Calu3 (cell line): ENCODE measurements at regions not wholly inside any gene's neighbourhood (a gene's known extent, or its start where the extent isn't known, plus 50 kb on each side); places are given as distances from the start of the nearest gene placed in this dataset.

Experiments used
- BruUV-seq: library from RNA; stranded (reverse); fragments of 400-500 nt; replicated peaks from 2 replicates; lab custom pipeline; 2021; lab: Mats Ljungman, UMichigan
- CTCF ChIA-PET: fragments of 300-600 bp; sonication (Branson Sonifier 250); formaldehyde crosslinking; loops from one replicate; lab custom pipeline; 2022; ENCODE audit warnings: antibody characterized with exemption; lab: Charles Lee
- DNase-seq: peaks from one replicate; pipeline ENCODE4 v3.0.0; 2022
- H3K27ac Mint-ChIP-seq: one replicate; pipeline ENCODE4 v1.8.0; 2022; ENCODE audit warnings: mixed read lengths; ENCODE audit not compliant: unreplicated experiment
- H3K27me3 Mint-ChIP-seq: one replicate; pipeline ENCODE4 v1.8.0; 2022; ENCODE audit warnings: mixed read lengths; ENCODE audit not compliant: unreplicated experiment
- H3K36me3 Mint-ChIP-seq: one replicate; pipeline ENCODE4 v1.8.0; 2022; ENCODE audit warnings: mild to moderate bottlenecking, moderate library complexity, mixed read lengths; ENCODE audit not compliant: insufficient read depth, unreplicated experiment
- H3K4me1 Mint-ChIP-seq: one replicate; pipeline ENCODE4 v1.8.0; 2022; ENCODE audit warnings: mild to moderate bottlenecking, low read depth, mixed read lengths; ENCODE audit not compliant: unreplicated experiment
- H3K4me3 Mint-ChIP-seq: one replicate; pipeline ENCODE4 v1.8.0; 2022; ENCODE audit warnings: mild to moderate bottlenecking, low read depth, moderate library complexity, mixed read lengths; ENCODE audit not compliant: unreplicated experiment
- H3K9me3 Mint-ChIP-seq: one replicate; pipeline ENCODE4 v1.8.0; 2022; ENCODE audit warnings: low read depth, mixed read lengths; ENCODE audit not compliant: unreplicated experiment
- CTCF ChIP-seq: fragments of 200-600 bp; IDR thresholded peaks from one replicate; pipeline ENCODE4 v1.8.0; 2022; ENCODE audit warnings: antibody characterized with exemption; ENCODE audit not compliant: unreplicated experiment
- intact Hi-C: fragments of 100-400 bp; cut with micrococcal nuclease; formaldehyde crosslinking; loops from one replicate; pipeline ENCODE4 v1.10.0; 2022; ENCODE audit not compliant: unreplicated experiment

DNA sequence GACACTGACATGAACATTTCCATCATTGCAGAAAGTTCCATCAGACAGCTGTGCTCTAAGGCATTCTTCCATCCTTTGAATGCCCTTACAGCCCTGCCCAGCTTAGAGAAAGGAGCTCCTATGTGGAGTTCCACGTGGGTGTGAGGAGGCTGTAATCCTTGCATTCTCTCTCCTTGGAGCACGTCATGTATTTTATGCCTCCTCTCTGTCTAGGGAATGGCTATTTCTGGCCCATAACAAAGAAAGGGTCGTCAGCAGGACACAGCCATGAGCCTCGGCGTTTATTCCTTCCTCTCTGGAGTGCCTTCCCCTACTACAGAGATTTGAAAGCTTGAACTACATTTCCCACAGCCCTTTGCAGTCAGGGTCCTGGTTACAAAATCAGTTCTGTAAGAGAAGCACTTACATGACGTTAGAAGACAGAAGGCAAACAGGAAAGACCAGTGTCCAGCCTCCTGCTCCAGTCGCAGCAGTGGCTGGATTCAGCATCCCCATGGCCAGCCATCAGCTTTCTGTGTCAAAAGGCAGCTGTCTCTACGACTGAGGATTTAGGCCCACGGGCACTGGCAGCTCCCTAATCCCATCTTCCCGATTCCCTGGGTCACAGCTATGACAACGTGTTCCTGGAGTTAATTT is 234.9 kb downstream of the TFCP2L1 start:
- intact Hi-C loops, result no loop called here

GRCh38 chr2:121051311-121051710 is 233.7 kb downstream of the TFCP2L1 start:
- Mint-ChIP-seq H3K9me3 (peaks cover 4% of the 10 kb centered on the region), H3K4me3 (no peak overlapping the region), H3K27ac (no peak overlapping the region), H3K36me3 (no peaks in the 10 kb centered on the region), H3K4me1 (peaks cover 11% of the 10 kb centered on the region), H3K27me3 (peaks cover 34% of the 10 kb centered on the region)
- DNase-seq, result no peak
- intact Hi-C loops, result no loop called here
- no TSS peak for BruUV-seq
- CTCF ChIA-PET, result interaction anchor here (0.8 kb wide), 1 partner anchor 9 kb away, joined by 3 read pairs; no protein-coding TSS in a partner anchor
- no peak for TF ChIP-seq CTCF

More for the DNA sequence above, 234.9 kb downstream of the TFCP2L1 start:
- no TSS peak for BruUV-seq
- Mint-ChIP-seq H3K27me3 (peaks cover 31% of the 10 kb centered on the region), H3K27ac (no peak overlapping the region), H3K9me3 (peaks cover 4% of the 10 kb centered on the region), H3K4me1 (peaks cover 11% of the 10 kb centered on the region), H3K36me3 (no peaks in the 10 kb centered on the region), H3K4me3 (no peak overlapping the region)
- no peak for TF ChIP-seq CTCF
- no peak for DNase-seq
- CTCF ChIA-PET, result no interaction called here

DNA sequence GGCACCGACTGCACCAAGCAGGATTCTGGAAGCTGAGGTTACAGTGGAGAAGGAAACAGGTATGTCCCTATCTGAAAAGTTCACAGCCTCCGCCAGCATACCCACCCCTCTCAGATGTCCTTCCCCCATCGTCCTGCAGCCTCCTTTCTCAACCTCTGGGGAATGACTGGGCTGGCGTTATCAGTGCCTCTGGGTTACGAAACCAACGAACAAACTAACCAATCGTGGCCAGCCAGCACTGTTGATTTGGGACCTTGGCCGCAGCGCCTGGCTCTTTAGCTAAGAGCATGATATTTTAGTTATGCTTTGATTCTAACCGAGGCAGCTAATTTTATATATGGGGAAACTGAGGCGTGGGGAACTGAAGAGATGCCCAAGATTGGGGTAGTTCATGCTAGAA is 233.0 kb downstream of the TFCP2L1 start:
- Mint-ChIP-seq H3K27ac (no peak overlapping the region), H3K36me3 (no peaks in the 10 kb centered on the region)
- BruUV-seq, result no TSS peak

DNA sequence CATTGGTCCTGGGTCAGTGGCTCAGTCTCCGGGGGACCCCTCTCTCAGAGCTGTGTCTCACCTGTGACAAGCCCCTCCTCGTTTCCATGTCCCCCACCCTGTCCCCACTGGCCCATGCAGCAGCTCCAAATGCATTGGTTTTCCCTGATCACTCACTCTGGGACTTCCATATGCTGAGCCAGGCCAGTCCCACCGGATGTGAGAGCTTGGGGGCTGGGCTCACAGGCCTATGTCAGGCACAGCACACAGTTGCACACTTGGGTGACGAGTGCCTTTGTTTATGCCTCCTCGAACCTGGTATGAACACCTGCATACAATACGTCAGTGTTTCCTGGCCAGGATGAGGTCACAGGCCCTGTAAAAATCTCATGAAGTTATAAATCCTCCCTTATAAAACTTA is 232.5 kb downstream of the TFCP2L1 start:
- BruUV-seq, result no TSS peak
- Mint-ChIP-seq H3K4me1 (peaks cover 11% of the 10 kb centered on the region), H3K36me3 (no peaks in the 10 kb centered on the region), H3K27me3 (peaks cover 35% of the 10 kb centered on the region), H3K9me3 (peaks cover 4% of the 10 kb centered on the region), H3K27ac (no peak overlapping the region), H3K4me3 (no peak overlapping the region)
- intact Hi-C loops, result no loop called here
- no peak for TF ChIP-seq CTCF
- CTCF ChIA-PET, result no interaction called here
- DNase-seq, result no peak

More for the DNA sequence above, 233.0 kb downstream of the TFCP2L1 start:
- no peak for TF ChIP-seq CTCF
- peaks cover 34% of the 10 kb centered on the region for H3K27me3 Mint-ChIP-seq
- no peak for DNase-seq
- no peak overlapping the region for H3K4me3 Mint-ChIP-seq
- H3K4me1 Mint-ChIP-seq, result peaks cover 11% of the 10 kb centered on the region
- CTCF ChIA-PET, result no interaction called here
- intact Hi-C loops, result no loop called here
- H3K9me3 Mint-ChIP-seq, result peaks cover 4% of the 10 kb centered on the region
